Glomerular endothelial cell (primary cell): ENCODE measurements at regions not wholly inside any gene's neighbourhood (a gene's known extent, or its start where the extent isn't known, plus 50 kb on each side); places are given as distances from the start of the nearest gene placed in this dataset.

Experiments used
- DNase-seq: peaks from one replicate; pipeline ENCODE4 v3.0.0-alpha.2; 2011; ENCODE audit warnings: low read depth, low spot score; ENCODE audit errors: extremely low read depth

DNA sequence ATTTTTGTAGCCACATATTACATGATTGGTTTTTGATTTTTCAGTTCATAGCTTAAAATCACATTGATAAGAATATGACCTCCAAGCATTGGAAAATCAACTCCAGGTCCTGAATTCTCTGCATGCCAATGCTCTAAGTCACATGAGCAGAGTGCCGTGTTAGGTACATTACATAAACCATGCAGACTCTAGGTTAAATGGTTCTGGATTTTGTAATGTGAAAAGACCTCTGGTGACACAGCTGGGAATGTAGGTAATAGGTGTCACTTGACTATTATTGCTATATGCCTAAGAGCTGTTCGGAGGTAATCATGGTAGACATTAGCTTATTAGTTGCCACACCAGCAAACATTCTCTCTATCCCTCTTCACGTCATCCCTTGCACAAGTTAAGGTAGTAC lies 231.1 kb upstream of the SALL1 start:
- no peak for DNase-seq

- no peak for DNase-seq
Observed at GRCh38 chr16:51376080-51376479, 225.0 kb upstream of the SALL1 start.

DNA sequence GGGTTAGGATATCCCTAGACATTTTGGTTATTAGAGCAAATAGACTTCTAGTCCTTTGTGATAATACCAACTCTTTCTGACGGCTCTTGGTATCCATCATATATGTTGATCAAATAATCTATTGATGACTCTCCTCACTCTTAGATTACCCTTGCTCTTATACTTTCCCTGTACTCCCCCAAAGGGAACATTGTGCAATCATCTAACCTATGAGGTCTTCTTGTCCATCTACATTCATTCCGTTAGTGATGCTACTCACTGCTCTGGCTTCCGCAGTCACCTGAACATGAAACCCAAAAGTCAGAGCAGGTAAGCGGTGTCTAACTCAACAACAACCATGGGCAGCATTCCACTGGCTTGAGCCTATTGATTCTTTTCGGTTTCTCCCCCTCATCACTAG lies 223.7 kb upstream of the SALL1 start:
- DNase-seq, result no peak

GRCh38 chr16:51374346-51374745 lies 223.3 kb upstream of the SALL1 start:
- DNase-seq, result no peak

- no peak for DNase-seq
Observed at GRCh38 chr16:51365715-51366114, 214.6 kb upstream of the SALL1 start.

DNA sequence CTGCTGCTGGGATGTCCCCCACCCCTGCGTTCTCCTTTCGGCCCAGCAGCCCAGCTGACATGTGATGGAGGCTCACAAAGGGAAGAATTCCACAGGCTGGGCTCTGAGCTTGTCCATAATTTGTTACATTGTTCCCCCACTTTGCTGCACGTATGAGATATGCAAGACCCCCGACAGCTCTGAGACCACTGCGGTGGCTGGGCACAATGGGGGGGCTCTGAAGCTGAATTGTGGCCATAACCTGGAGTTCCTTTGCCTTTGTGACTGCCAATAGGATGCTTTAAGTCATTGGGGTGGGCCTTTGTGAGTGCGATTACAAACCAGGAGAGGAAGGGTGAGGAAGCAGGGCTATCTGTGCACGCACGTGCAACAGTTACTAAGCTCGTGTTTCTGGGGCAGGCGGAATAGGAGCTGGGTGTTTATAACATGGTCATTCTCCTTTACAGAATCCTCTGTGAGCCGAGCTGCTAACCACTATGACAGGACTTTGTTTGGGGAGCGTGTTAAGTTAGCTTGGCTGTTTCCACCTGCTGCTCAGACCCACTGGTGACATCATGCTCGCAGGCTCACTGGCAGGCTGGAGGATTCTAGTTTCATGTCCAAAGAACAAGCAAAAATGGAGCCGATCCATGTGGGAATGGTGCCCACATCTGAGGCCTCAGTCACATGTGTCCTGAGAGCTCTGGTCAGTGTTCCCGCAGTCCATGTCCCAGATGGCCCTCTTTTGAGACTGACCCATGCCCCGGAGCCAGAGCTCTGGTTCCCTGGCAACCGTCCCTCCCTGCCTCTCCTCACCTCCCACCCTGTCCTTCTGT lies 208.3 kb upstream of the SALL1 start:
- DNase-seq, result no peak

- no peak for DNase-seq
Observed at GRCh38 chr16:51357839-51358238, 206.8 kb upstream of the SALL1 start.

DNA sequence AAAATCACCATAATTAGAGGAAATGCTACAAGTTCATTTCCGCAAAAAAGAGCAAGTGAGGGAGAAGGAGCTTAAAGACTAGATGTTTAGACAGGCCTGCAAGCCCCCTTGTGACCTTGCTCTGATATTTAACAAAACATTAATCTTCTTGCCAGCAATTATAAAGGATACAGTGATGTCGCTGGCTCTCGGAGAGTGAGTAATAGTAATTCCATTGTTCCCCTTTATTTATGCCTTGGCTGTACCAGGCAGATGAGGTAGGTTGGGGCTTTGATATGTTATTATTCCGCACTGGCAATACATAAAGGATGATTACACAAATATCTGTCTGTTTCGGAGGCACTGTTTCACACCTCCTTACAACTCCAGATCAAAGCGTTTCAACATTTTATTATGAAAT lies 204.8 kb upstream of the SALL1 start:
- DNase-seq, result no peak

DNA sequence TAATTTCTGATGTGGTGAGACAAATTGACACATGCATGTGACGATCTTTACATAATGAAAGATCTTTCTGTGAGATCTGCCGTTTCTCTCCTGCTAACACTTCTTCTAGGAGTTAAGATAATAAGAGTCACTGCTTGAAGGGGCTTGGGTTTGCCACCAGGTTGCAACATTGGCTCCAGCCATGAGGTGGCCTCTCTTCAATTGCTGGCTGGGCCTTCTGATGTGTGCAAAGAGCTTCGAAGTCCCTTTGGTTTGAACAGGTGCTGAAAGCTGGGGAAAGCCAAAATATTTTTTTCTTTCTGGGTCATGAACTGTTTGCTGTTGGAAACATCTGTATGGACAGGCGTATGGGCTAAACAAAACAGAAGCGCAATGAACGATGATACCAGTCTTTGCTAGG lies 204.1 kb upstream of the SALL1 start:
- no peak for DNase-seq

DNA sequence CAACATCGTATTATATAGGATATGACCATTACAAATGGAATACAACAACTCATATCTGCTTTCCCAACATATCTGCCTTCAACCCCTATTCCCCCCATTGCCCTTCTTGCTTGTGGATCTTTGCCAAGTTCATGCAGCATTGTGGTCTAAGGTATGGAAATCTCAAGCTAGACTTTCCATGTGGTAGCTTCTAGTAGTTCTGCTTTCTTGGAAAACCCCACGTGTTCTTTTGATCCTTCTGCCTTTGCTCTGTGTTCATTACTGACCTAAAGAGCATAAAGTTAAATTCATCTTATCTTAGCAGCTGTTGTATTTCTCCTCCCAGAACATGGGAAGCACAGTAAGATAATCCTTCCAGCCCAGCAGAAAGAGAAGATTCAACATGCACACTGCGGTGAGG lies 202.0 kb upstream of the SALL1 start:
- DNase-seq, result no peak

- no peak for DNase-seq
Observed at GRCh38 chr16:51349626-51350025, 198.6 kb upstream of the SALL1 start.

DNA sequence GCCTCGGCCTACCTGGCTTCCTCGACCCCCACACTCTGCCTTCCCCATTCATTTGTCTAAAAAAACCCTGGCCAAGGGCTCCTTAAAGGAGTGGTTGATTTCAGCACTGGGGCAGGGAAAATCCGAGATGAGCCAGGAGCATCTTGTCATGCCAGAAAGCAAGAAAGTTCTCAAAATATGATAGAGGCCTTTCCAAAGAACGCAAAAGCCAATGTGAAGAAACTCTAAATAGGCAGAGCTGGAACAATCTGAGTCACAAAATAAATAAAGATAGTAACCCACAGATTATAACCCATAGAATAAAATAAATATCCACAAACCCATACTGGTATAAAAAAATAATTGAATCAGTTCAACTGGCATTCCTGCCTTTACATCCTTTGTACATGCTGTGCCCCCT lies 192.3 kb upstream of the SALL1 start:
- no peak for DNase-seq

DNA sequence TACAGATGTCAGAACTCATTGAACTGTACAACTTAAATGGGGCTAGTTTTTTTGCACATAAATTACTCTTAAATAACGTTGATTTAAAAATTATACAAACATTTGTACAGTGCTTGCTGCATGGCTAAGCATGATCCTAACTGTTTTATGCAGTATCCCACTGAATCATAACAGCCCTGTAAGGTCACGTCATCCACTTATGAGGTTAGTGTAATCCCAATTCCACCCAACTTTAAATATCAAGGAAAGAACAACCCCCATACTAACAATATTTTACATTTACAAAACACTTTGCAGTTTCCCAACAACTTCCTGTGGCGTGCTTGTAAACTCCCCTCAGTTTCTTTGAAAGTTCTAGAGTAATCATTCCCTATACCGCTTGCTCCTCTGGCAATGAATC lies 190.1 kb upstream of the SALL1 start:
- no peak for DNase-seq

GRCh38 chr16:51337662-51338061 lies 186.6 kb upstream of the SALL1 start:
- no peak for DNase-seq

GRCh38 chr16:51328733-51329132 lies 177.7 kb upstream of the SALL1 start:
- no peak for DNase-seq

- no peak for DNase-seq
Observed at GRCh38 chr16:51327001-51327400, 175.9 kb upstream of the SALL1 start.

DNA sequence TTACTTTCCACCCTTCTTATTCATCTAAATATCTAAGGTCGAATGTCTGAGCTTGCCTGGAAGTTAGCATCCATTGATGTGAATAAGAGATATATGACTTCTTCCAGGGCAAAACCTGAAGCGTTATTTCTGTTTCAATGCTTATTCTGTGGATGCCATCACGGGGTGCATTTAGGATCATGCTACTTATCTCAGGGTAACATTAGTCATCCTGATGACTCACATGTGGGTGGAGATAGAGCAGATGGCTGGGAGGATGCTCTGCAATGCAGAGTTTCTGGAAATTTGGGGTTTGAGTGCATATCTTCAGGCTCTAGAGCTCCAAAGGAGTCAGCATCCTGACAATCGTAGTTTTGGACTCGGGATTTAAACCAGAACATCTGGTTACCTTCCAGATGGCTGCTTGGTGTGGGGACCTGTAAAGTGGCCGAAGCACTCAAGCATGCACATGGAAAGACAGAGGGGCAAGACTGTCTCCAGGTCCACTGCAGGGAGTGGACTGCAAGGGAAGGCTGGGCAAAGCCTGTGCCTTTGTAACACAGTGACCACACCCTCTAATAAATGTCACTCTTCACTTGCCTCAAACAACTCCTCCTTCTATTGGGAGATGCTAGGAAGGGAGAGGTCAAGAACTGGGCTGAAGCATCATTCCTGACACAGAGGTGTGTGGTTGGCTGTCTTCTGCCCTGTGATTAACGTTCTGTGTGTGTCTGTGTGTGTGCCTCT lies 175.2 kb upstream of the SALL1 start:
- no peak for DNase-seq

DNA sequence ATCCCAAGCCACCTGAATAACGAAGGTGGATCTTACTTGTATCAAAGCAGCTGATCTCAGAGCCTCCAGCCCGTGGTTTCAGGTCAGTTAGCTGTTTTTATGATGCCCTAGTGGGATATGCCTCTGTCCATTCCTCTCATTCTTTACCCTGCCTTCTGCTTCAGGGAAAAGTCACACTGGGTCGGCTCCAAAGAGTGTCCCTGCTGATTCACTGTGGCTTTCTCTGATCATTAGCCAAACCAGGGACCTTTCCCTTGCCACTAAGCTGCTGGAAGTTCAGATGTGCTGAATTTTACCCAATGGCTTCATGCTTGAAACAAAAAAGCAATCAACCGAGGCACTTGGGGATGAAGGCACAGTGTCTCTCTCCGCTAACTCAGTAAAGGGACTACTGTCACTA lies 170.2 kb upstream of the SALL1 start:
- DNase-seq, result no peak

DNA sequence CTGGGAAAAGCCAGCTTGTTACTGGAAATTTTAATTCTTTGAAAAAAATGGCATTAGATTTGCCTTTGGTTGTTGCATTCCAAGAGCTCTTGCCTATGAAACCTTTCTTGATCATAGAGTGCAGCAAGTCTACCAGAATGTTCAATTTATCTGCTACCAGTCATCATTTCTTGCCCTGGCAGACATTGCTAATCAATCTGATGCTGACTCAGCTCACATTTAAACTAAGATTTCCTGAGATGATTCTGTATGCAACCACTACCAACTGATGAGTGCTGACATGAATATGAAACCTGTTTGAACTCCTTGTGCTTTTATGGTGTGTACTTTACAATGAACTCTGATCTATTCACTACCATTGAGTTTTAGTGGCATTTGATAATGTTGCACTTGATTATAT lies 166.5 kb upstream of the SALL1 start:
- DNase-seq, result no peak

DNA sequence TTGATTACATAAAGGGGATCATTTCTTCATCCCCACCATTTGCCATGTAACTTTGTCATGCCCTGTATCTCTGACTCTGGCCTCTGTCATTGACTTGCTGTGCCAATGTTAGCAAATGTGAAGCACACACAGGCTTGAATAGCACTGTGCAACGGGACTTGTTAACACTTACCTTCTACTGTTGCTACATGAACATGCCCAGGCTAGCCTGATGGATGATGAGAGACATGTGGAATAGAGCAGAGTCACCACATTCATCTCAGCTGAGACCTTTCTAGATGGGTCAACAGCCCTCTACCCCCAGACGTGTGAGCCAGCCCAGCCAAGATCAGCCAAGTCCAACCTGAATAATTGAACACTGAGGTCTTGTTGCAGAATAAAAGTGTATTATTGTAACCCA lies 162.1 kb upstream of the SALL1 start:
- DNase-seq, result no peak

GRCh38 chr16:51312363-51313150 lies 161.5 kb upstream of the SALL1 start:
- no peak for DNase-seq

- DNase-seq, result no peak
Observed at GRCh38 chr16:51310159-51310558, 159.1 kb upstream of the SALL1 start.
